ENCODE measurements at regions not wholly inside any gene's neighbourhood (a gene's known extent, or its start where the extent isn't known, plus 50 kb on each side); places are given as distances from the start of the nearest gene placed in this dataset.

- TF ChIP-seq CTCF (IDR thresholded peaks at IDR 0.05; ENCODE audit: low read depth, low read length) (no peak), POLR2A (IDR thresholded peaks at IDR 0.05; ENCODE audit: extremely low read depth, insufficient read length) (no peak), MYC (IDR thresholded peaks at IDR 0.05; ENCODE audit: low read depth, low read length) (no peak), MAX (IDR thresholded peaks at IDR 0.05; ENCODE audit: low read depth, low read length) (no peak)
Measured at GRCh38 chr20:59468831-59469230, 135.5 kb upstream of the PHACTR3 start.

Measured in NB4 (cell line).